ENCODE measurements at regions not wholly inside any gene's neighbourhood (a gene's known extent, or its start where the extent isn't known, plus 50 kb on each side); places are given as distances from the start of the nearest gene placed in this dataset.

DNA sequence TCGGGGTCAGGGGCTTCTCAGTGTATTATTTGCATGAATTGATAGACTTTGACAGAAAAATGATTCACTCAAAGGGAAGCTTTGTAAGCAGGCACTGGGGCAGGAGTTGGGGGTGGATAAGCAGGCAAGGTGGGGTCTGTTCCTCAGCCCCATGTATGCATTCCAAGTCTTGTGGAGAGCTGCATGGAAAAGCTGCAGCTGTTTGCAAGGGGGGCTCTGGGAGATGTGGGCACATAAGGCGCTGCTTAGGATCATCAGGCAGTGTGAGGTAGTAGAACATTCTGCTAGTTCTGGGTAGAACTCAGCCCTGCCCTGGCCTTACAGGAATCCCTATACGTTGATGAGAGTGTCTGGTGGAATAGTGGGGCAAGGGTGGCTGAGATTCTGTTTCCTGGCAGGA is 154.2 kb upstream of the LRIG1 start:
- intact Hi-C loops (cut with DNase I; ENCODE audit: low total_unique reads), result no loop called here

DNA sequence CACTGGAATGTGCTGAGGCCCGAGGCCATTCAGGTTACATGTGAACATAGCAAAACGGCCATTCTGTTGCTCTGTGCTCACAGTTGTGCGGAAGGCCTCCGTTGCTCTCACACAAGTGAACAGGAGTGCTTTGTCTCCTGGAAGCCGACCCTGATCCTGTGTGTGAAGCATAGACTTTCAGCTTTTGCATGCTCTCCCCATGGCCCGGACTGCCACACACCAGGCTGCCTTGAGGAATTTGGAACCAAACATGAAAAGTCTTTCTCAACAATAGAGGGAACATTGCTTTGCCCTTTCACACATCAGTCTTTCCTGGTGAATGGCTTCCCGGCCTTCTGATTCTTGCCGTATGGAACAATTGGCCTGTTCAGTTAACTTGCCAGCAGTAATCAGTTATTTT is 154.8 kb upstream of the LRIG1 start:
- Histone ChIP-seq H3K36me3 (no peaks in the 10 kb centered on the region), H3K4me1 (no peaks in the 10 kb centered on the region), H3K9me3 (no peaks in the 10 kb centered on the region), H3K27ac (no peak overlapping the region), H3K27me3 (no peaks in the 10 kb centered on the region), H3K4me3 (no peak overlapping the region)
- in situ Hi-C loops (cut with MboI; ENCODE audit: low pct_ligation_motif_present in 1 of 4, low pct_unique_long_range_greater_than_20kb in 1 of 4, low sequenced_read_pairs in 3 of 4) (no loop called here), intact Hi-C loops (cut with DNase I; ENCODE audit: low total_unique reads) (no loop called here)
- DNase-seq, result no peak
- 80 to 82% methylated on average over 4 to 8 of the region's 8 CpGs for WGBS, 2 donors (ENCODE audit: low coverage in 1 of 2)
- TF ChIP-seq POLR2AphosphoS5 (IDR thresholded peaks at IDR 0.05) (no peak), EP300 (IDR thresholded peaks at IDR 0.05; ENCODE audit: low read depth) (no peak), POLR2A (IDR thresholded peaks at IDR 0.05) (no peak)
- TF ChIP-seq, protein P1, sequence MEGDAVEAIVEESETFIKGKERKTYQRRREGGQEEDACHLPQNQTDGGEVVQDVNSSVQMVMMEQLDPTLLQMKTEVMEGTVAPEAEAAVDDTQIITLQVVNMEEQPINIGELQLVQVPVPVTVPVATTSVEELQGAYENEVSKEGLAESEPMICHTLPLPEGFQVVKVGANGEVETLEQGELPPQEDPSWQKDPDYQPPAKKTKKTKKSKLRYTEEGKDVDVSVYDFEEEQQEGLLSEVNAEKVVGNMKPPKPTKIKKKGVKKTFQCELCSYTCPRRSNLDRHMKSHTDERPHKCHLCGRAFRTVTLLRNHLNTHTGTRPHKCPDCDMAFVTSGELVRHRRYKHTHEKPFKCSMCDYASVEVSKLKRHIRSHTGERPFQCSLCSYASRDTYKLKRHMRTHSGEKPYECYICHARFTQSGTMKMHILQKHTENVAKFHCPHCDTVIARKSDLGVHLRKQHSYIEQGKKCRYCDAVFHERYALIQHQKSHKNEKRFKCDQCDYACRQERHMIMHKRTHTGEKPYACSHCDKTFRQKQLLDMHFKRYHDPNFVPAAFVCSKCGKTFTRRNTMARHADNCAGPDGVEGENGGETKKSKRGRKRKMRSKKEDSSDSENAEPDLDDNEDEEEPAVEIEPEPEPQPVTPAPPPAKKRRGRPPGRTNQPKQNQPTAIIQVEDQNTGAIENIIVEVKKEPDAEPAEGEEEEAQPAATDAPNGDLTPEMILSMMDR (IDR thresholded peaks at IDR 0.05), result no peak

More for the DNA sequence above, 154.2 kb upstream of the LRIG1 start:
- WGBS, 2 donors (ENCODE audit: low coverage in 1 of 2), result 84 to 88% methylated on average over 2 to 3 of the region's 3 CpGs
- in situ Hi-C loops (cut with MboI; ENCODE audit: low pct_ligation_motif_present in 1 of 4, low pct_unique_long_range_greater_than_20kb in 1 of 4, low sequenced_read_pairs in 3 of 4), result no loop called here
- H3K4me1 ChIP-seq, result no peaks in the 10 kb centered on the region
- no peak for DNase-seq
- H3K4me3 ChIP-seq, result no peak overlapping the region
- H3K36me3 ChIP-seq, result no peaks in the 10 kb centered on the region
- H3K9me3 ChIP-seq, result no peaks in the 10 kb centered on the region
- H3K27me3 ChIP-seq, result no peaks in the 10 kb centered on the region
- TF ChIP-seq POLR2AphosphoS5 (IDR thresholded peaks at IDR 0.05), result no peak
- TF ChIP-seq, protein P1 (IDR thresholded peaks at IDR 0.05), result no peak
- no peak for TF ChIP-seq POLR2A (IDR thresholded peaks at IDR 0.05)
- TF ChIP-seq EP300 (IDR thresholded peaks at IDR 0.05; ENCODE audit: low read depth), result no peak
- H3K27ac ChIP-seq, result no peak overlapping the region

DNA sequence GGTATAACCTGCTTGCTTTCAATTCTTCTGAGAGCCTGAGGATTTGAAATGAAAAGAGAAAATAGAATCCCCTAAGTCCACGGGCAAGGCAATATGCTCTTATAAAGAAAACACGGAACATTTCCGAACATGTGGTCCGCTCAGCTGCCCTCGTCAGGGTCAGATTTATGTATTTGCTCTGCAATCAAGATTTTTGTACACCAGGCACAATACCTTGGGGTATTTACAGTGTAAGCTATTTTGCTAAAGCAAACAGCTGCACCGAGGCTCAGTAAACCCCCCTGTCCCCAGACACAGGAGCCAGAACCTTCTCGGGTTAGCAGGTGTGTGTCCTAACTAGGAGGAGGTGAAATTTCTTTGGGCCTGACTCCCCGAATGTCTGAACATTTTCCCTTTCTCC is 155.8 kb upstream of the LRIG1 start:
- intact Hi-C loops (cut with DNase I; ENCODE audit: low total_unique reads) (no loop called here), in situ Hi-C loops (cut with MboI; ENCODE audit: low pct_ligation_motif_present in 1 of 4, low pct_unique_long_range_greater_than_20kb in 1 of 4, low sequenced_read_pairs in 3 of 4) (no loop called here)
- Histone ChIP-seq H3K27me3 (no peaks in the 10 kb centered on the region), H3K27ac (no peak overlapping the region), H3K9me3 (no peaks in the 10 kb centered on the region), H3K36me3 (no peaks in the 10 kb centered on the region), H3K4me1 (no peaks in the 10 kb centered on the region), H3K4me3 (no peak overlapping the region)
- no peak for DNase-seq
- TF ChIP-seq POLR2AphosphoS5 (IDR thresholded peaks at IDR 0.05) (no peak), POLR2A (IDR thresholded peaks at IDR 0.05) (no peak), EP300 (IDR thresholded peaks at IDR 0.05; ENCODE audit: low read depth) (no peak)
- TF ChIP-seq, protein P1 (IDR thresholded peaks at IDR 0.05), result no peak
- WGBS, 2 donors (ENCODE audit: low coverage in 1 of 2), result 74% methylated on average over 8 of the region's 8 CpGs; no CpG with 5 or more reads in 1 of the 2 donors

DNA sequence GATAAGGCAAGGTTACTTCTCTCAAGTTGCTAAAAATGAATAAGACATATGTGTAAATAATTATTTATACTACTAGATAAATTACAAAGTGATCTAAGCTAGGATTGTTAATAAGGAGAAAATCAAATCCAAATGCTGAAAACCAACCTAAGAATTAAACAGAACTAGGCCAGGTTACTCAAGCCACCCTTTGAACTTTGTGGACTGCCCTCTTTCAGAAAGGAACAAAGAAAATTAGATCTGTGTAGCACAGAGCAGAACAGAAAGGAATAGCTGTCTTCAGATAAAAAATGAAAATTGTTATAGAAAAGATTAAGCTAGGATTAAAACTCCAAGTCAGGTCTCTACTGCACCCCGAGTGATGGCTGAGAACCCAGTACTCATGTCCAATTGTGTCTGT is 158.2 kb upstream of the LRIG1 start:
- intact Hi-C loops (cut with DNase I; ENCODE audit: low total_unique reads), result no loop called here
- in situ Hi-C loops (cut with MboI; ENCODE audit: low pct_ligation_motif_present in 1 of 4, low pct_unique_long_range_greater_than_20kb in 1 of 4, low sequenced_read_pairs in 3 of 4), result no loop called here
- WGBS, 2 donors (ENCODE audit: low coverage in 1 of 2), result 83 to 100% methylated on average over 1 of the region's 1 CpG

More for the DNA sequence above, 158.2 kb upstream of the LRIG1 start:
- no peaks in the 10 kb centered on the region for H3K9me3 ChIP-seq
- no peak overlapping the region for H3K4me3 ChIP-seq
- DNase-seq, result no peak
- H3K36me3 ChIP-seq, result no peaks in the 10 kb centered on the region
- TF ChIP-seq POLR2A (IDR thresholded peaks at IDR 0.05) (no peak), EP300 (IDR thresholded peaks at IDR 0.05; ENCODE audit: low read depth) (no peak), POLR2AphosphoS5 (IDR thresholded peaks at IDR 0.05) (no peak)
- TF ChIP-seq, protein P1 (IDR thresholded peaks at IDR 0.05), result no peak
- no peak overlapping the region for H3K27ac ChIP-seq
- no peaks in the 10 kb centered on the region for H3K27me3 ChIP-seq
- no peaks in the 10 kb centered on the region for H3K4me1 ChIP-seq

Measured in transverse colon (tissue), 4 donors.